HepG2 (cell line): ENCODE measurements at regions not wholly inside any gene's neighbourhood (a gene's known extent, or its start where the extent isn't known, plus 50 kb on each side); places are given as distances from the start of the nearest gene placed in this dataset.

Experiments used
- ATAC-seq: fragments of 200-7000 bp; cut with Tn5 transposase; 3 replicates; pipeline ENCODE4 v1.9.1; 2020; ENCODE audit warnings: mild to moderate bottlenecking, moderate library complexity
- BruUV-seq: library from RNA; stranded (reverse); fragments of 400-500 nt; replicated peaks from 2 replicates; lab custom pipeline; 2021; lab: Mats Ljungman, UMichigan
- CTCF ChIA-PET: fragments of 300-600 bp; formaldehyde crosslinking; extraction: SDS; loops from one replicate; lab custom pipeline; 2021; ENCODE audit warnings: low total read pairs, inconsistent platforms, low intra/inter-chr PET ratio; lab: Yijun Ruan, JAX
- POLR2A ChIA-PET: fragments of 350-600 bp; sonication (Branson Sonifier 250); formaldehyde crosslinking; loops from one replicate; lab custom pipeline; 2020; ENCODE audit warnings: antibody characterized with exemption, inconsistent platforms; lab: Yijun Ruan, JAX
- DNase-seq: peaks from one replicate; pipeline ENCODE4 v3.0.0-alpha.2; 2015; ENCODE audit warnings: low spot score
- FAIRE-seq: peaks from 3 replicates; lab custom pipeline; 2011; peaks lifted over from hg19 to GRCh38; lab: Jason Lieb, UNC
- H2AFZ ChIP-seq: one replicate; pipeline ENCODE4 v1.6.1; 2011; ENCODE audit warnings: low read length, inconsistent platforms
- H3K27ac ChIP-seq: fragments of 300-600 bp; 3 replicates; pipeline ENCODE4 v1.8.0; 2011; ENCODE audit warnings: mixed run types, mild to moderate bottlenecking, mixed read lengths, low read length, inconsistent platforms; ENCODE audit not compliant: insufficient read depth; ENCODE audit errors: extremely low read length
- H3K27me3 ChIP-seq, 2 experiments: fragments of 200-600 bp in 1 of 2; 2 replicates in 1 of 2; 3 replicates in 1 of 2; pipeline versions ENCODE4 v1.6.0 to v1.8.0; 2011; ENCODE audit warnings: low read length in 2 of 2, mild to moderate bottlenecking in 2 of 2, moderate library complexity in 2 of 2, inconsistent platforms in 1 of 2; ENCODE audit not compliant: insufficient read depth in 2 of 2, control insufficient read depth in 1 of 2
- H3K36me3 ChIP-seq, 2 experiments: fragments of 200-600 bp in 1 of 2; replicated peaks in 1 of 2; 2 replicates in 1 of 2; 3 replicates in 1 of 2; pipeline versions ENCODE4 v1.5.1 to v1.8.0; 2011; ENCODE audit warnings: low read length in 2 of 2, inconsistent platforms in 1 of 2; ENCODE audit not compliant: insufficient read depth in 2 of 2, control insufficient read depth in 1 of 2
- H3K4me1 ChIP-seq: 2 replicates; pipeline ENCODE4 v1.5.1; 2012; ENCODE audit warnings: low read length, inconsistent platforms; ENCODE audit not compliant: insufficient read depth
- H3K4me2 ChIP-seq: 2 replicates; pipeline ENCODE4 v1.6.0; 2011; ENCODE audit warnings: low read depth, low read length, inconsistent platforms
- H3K4me3 ChIP-seq, 3 experiments: fragments of 200-600 bp in 1 of 3; sonication (generic), shearing (Covaris generic) in 1 of 3; replicated peaks in 1 of 3; 2 replicates each; pipeline ENCODE4 v1.5.1; 2011 to 2016; ENCODE audit warnings: low read length in 3 of 3, inconsistent platforms in 2 of 3, low read depth in 2 of 3, mild to moderate bottlenecking in 2 of 3, control low read depth in 1 of 3, mixed read lengths in 1 of 3; ENCODE audit not compliant: insufficient read depth in 1 of 3
- H3K79me2 ChIP-seq: one replicate; pipeline ENCODE4 v1.6.1; 2011; ENCODE audit warnings: low read length, inconsistent platforms; ENCODE audit not compliant: insufficient read depth
- H3K9ac ChIP-seq: 2 replicates; pipeline ENCODE4 v1.6.0; 2011; ENCODE audit warnings: mild to moderate bottlenecking, low read depth, low read length, inconsistent platforms; ENCODE audit not compliant: insufficient read depth
- H3K9me3 ChIP-seq: 2 replicates; pipeline ENCODE4 v1.5.1; 2012; ENCODE audit warnings: mild to moderate bottlenecking, low read length
- H4K20me1 ChIP-seq: 2 replicates; pipeline ENCODE4 v1.6.0; 2011; ENCODE audit warnings: inconsistent platforms, mild to moderate bottlenecking, low read length, moderate library complexity; ENCODE audit not compliant: insufficient read depth
- BRD4 ChIP-seq: sonication (generic); formaldehyde crosslinking; IDR thresholded peaks from 2 replicates; pipeline ENCODE4 v1.4.0; 2020; ENCODE audit warnings: missing genetic modification reagents
- FOSL2 ChIP-seq: sonication (generic); formaldehyde crosslinking; IDR thresholded peaks from 2 replicates; pipeline ENCODE4 v1.4.0; 2020; ENCODE audit warnings: missing genetic modification reagents
- HDAC2 ChIP-seq: sonication (generic); formaldehyde crosslinking; IDR thresholded peaks from 2 replicates; pipeline ENCODE4 v1.4.0; 2020; ENCODE audit warnings: missing genetic modification reagents
- HHEX ChIP-seq: IDR thresholded peaks from 2 replicates; pipeline ENCODE4 v1.6.1; 2016; ENCODE audit warnings: control low read depth
- HIC2 ChIP-seq: sonication (generic); formaldehyde crosslinking; IDR thresholded peaks from 2 replicates; pipeline ENCODE4 v1.9.0; 2022; ENCODE audit warnings: low read depth, missing genetic modification reagents
- ISL2 ChIP-seq: sonication (generic); formaldehyde crosslinking; IDR thresholded peaks from 2 replicates; pipeline ENCODE4 v1.5.0; 2020; ENCODE audit warnings: missing genetic modification reagents
- NR1H2 ChIP-seq: sonication (generic); formaldehyde crosslinking; IDR thresholded peaks from 2 replicates; pipeline ENCODE4 v1.8.1; 2022; ENCODE audit warnings: low read depth, missing genetic modification reagents, borderline replicate concordance
- ZHX1 ChIP-seq: sonication (generic); formaldehyde crosslinking; IDR thresholded peaks from 2 replicates; pipeline ENCODE4 v1.8.1; 2022; ENCODE audit warnings: low read depth, mild to moderate bottlenecking, missing genetic modification reagents
- ZNF691 ChIP-seq: sonication (generic); formaldehyde crosslinking; IDR thresholded peaks from 2 replicates; pipeline ENCODE4 v1.4.0; 2020; ENCODE audit warnings: missing genetic modification reagents, low read depth, mild to moderate bottlenecking, borderline replicate concordance
- ZNF879 ChIP-seq: sonication (generic); formaldehyde crosslinking; IDR thresholded peaks from 2 replicates; pipeline ENCODE4 v1.8.1; 2023; ENCODE audit warnings: missing genetic modification reagents
- WGBS: methylation state at CpG from one replicate; pipeline ENCODE4 v1.1.6; 2017; ENCODE audit warnings: low lambda C conversion rate; 5-methylcytosine and 5-hydroxymethylcytosine counted together
- in situ Hi-C: cut with HindIII; loops from 2 replicates; pipeline ENCODE4 v1.10.0; 2017; ENCODE audit warnings: low pct_unique_long_range_greater_than_20kb; ENCODE audit not compliant: extremely low pct_ligation_motif_present
- intact Hi-C: fragments of 100-400 bp; cut with micrococcal nuclease; formaldehyde crosslinking; loops from one replicate; pipeline ENCODE4 v1.10.0; 2022; ENCODE audit not compliant: unreplicated experiment

GRCh38 chr16:54722210-54722676 is 208.4 kb upstream of the IRX5 start (continued):
- TF ChIP-seq HIC2 (CRISPR knock-in tag) (no peak), NR1H2 (CRISPR knock-in tag) (no peak), ISL2 (no peak), ZNF691 (no peak), HHEX (CRISPR knock-in tag) (peak; percentile 52), ZNF879 (CRISPR knock-in tag) (no peak), BRD4 (CRISPR knock-in tag) (no peak), ZHX1 (CRISPR knock-in tag) (no peak)

- in situ Hi-C loops (no loop called here), intact Hi-C loops (no loop called here)
- Histone ChIP-seq H4K20me1 (no peaks in the 10 kb centered on the region), H3K4me2 (no peak overlapping the region), H3K27me3 (no peaks in the 10 kb centered on the region; a peak in 2 of 5 replicates), H2AFZ (no peak overlapping the region), H3K9ac (no peak overlapping the region), H3K9me3 (no peaks in the 10 kb centered on the region), H3K4me3 (no peak overlapping the region), H3K79me2 (no peaks in the 10 kb centered on the region), H3K36me3 (no peaks in the 10 kb centered on the region), H3K4me1 (peaks cover 19% of the 10 kb centered on the region), H3K27ac (no peak overlapping the region)
- CTCF ChIA-PET, result no interaction called here
- no peak for ATAC-seq
- POLR2A ChIA-PET, result no interaction called here
- peak; percentile 7 for DNase-seq
- no TSS peak for BruUV-seq
- FAIRE-seq, result no peak
- 0% methylated on average over 1 of the region's 1 CpG for WGBS
- no peak for TF ChIP-seq HDAC2 (CRISPR knock-in tag)
- TF ChIP-seq FOSL2, result 0 out of 2 replicates have a peak, but pooled peaks have one; percentile 11
Measured at GRCh38 chr16:54720259-54720658, 210.4 kb upstream of the IRX5 start.
